Lower lobe of right lung (tissue), 2 donors: ENCODE measurements at regions not wholly inside any gene's neighbourhood (a gene's known extent, or its start where the extent isn't known, plus 50 kb on each side); places are given as distances from the start of the nearest gene placed in this dataset.

Source experiments
- ATAC-seq, 2 donors: fragments of 200-7000 bp; cut with Tn5 transposase; one replicate each; pipeline ENCODE4 v1.9.1; 2020 to 2022; ENCODE audit warnings: mild to moderate bottlenecking in 2 of 2, moderate library complexity in 2 of 2
- DNase-seq: peaks from one replicate; pipeline ENCODE4 v3.0.0-alpha.2; 2020
- H3K27ac ChIP-seq: fragments of 200-600 bp; one replicate; pipeline ENCODE4 v1.8.0; 2022
- H3K27me3 ChIP-seq: fragments of 200-600 bp; one replicate; pipeline ENCODE4 v1.8.0; 2022; ENCODE audit warnings: low read depth
- H3K36me3 ChIP-seq: fragments of 200-600 bp; one replicate; pipeline ENCODE4 v1.8.0; 2022; ENCODE audit warnings: mild to moderate bottlenecking
- H3K4me1 ChIP-seq: fragments of 200-600 bp; one replicate; pipeline ENCODE4 v1.8.0; 2022
- H3K4me3 ChIP-seq: fragments of 200-600 bp; one replicate; pipeline ENCODE4 v1.8.0; 2022; ENCODE audit warnings: mild to moderate bottlenecking
- H3K9me3 ChIP-seq: fragments of 200-600 bp; one replicate; pipeline ENCODE4 v1.8.0; 2022
- CTCF ChIP-seq: fragments of 200-600 bp; IDR thresholded peaks from one replicate; pipeline ENCODE4 v1.8.0; 2022; ENCODE audit warnings: antibody characterized with exemption, mild to moderate bottlenecking
- intact Hi-C: fragments of 100-400 bp; cut with DNase I; formaldehyde crosslinking; loops from one replicate; pipeline ENCODE4 v1.11.0; 2022
- donor health status: DM: no; HTN: yes; CAD: no; lungs with severe emphysema.

DNA sequence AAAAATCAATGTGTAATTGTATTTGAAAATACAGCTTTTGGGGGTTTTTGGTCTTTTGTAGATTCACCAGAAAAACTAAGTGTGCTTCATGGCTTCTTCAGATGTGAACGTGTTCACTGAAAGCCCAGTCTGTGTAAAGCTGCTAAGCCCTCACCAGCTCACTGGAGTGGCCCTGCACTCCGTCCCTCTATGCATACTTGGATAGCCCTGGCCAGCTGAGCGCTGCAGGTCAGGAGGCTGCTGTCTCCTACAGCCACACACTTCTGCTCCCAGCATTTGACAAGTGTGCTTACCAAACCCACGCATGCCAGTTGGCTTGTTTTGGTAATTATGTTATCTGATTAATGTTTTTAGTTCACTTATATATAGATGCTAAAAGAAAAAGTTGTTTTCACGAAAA lies 163.5 kb downstream of the TLR5 start:
- Histone ChIP-seq H3K9me3 (no peaks in the 10 kb centered on the region), H3K36me3 (no peaks in the 10 kb centered on the region), H3K4me3 (no peak overlapping the region), H3K27me3 (no peaks in the 10 kb centered on the region), H3K27ac (no peak overlapping the region), H3K4me1 (peaks cover 13% of the 10 kb centered on the region)
- no peak for ATAC-seq
- no peak for TF ChIP-seq CTCF
- intact Hi-C loops = no loop called here
- no peak for DNase-seq

GRCh38 chr1:222987674-222988076 lies 155.4 kb downstream of the TLR5 start:
- no peak for TF ChIP-seq CTCF
- no peaks in the 10 kb centered on the region for H3K9me3 ChIP-seq
- H3K4me1 ChIP-seq = peaks cover 6% of the 10 kb centered on the region
- H3K36me3 ChIP-seq = peaks cover 12% of the 10 kb centered on the region
- H3K27me3 ChIP-seq = no peaks in the 10 kb centered on the region
- no peak overlapping the region for H3K4me3 ChIP-seq
- no peak for ATAC-seq
- intact Hi-C loops = no loop called here
- H3K27ac ChIP-seq = no peak overlapping the region
- DNase-seq = no peak

DNA sequence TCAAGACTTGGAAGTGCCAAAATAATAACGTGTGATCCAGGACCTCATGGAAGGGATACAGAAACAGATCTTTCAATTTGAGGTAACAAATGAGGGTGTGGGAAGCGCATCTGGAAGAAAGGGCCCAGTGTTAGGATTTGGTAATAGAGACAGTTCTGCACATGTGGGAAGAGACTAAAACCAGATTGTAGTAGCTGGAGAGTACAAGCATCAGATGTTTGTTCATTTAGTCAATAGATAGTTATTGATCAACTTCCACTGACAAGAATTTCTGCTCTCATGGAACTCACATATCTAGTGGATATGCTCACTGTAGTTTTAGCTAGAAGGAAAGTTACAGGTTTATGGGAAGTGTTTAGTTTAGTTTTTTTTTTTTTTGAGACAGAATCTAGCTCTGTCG lies 153.6 kb downstream of the TLR5 start:
- ATAC-seq (no peak), DNase-seq (no peak)
- intact Hi-C loops = no loop called here
- Histone ChIP-seq H3K9me3 (no peaks in the 10 kb centered on the region), H3K4me1 (peaks cover 10% of the 10 kb centered on the region), H3K27me3 (no peaks in the 10 kb centered on the region), H3K36me3 (peaks cover 19% of the 10 kb centered on the region), H3K4me3 (no peak overlapping the region), H3K27ac (no peak overlapping the region)
- TF ChIP-seq CTCF = no peak

DNA sequence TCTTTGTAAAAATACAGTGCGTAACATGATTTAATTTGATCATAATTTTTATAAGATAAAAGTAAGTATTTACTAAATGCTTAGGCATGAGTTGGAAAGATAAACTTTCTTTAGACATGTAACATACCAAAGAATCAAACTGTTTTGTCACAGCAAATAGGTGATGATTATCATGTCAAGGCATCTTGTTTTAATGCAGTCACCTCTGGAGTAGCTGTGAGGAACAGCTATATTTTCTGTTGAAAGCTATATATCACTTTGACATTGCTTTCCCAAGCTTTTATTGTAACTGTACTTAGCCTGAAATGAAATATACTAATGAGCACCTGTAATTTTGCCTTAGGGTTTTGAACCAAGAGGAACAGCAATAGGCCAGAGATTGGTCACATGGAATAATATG lies 151.9 kb downstream of the TLR5 start:
- Histone ChIP-seq H3K27ac (no peak overlapping the region), H3K27me3 (no peaks in the 10 kb centered on the region), H3K4me1 (peaks cover 22% of the 10 kb centered on the region), H3K36me3 (peaks cover 27% of the 10 kb centered on the region), H3K9me3 (no peaks in the 10 kb centered on the region), H3K4me3 (no peak overlapping the region)
- no peak for ATAC-seq
- intact Hi-C loops = no loop called here
- DNase-seq = no peak
- TF ChIP-seq CTCF = no peak

GRCh38 chr1:222991908-222992307 lies 151.1 kb downstream of the TLR5 start:
- ATAC-seq (no peak), DNase-seq (no peak)
- Histone ChIP-seq H3K9me3 (no peaks in the 10 kb centered on the region), H3K27ac (no peak overlapping the region), H3K4me1 (peaks cover 22% of the 10 kb centered on the region), H3K36me3 (peaks cover 27% of the 10 kb centered on the region), H3K27me3 (no peaks in the 10 kb centered on the region), H3K4me3 (no peak overlapping the region)
- no peak for TF ChIP-seq CTCF
- intact Hi-C loops = no loop called here
